Tibial nerve (tissue), 4 donors: ENCODE measurements at regions not wholly inside any gene's neighbourhood (a gene's known extent, or its start where the extent isn't known, plus 50 kb on each side); places are given as distances from the start of the nearest gene placed in this dataset.

Experiments used
- DNase-seq, 2 donors: peaks; one replicate each; pipeline ENCODE4 v3.0.0-alpha.2; 2019; ENCODE audit warnings: low spot score in 2 of 2
- H3K27ac ChIP-seq, 4 donors: fragments of 200-600 bp; sonication (generic) in 3 of 4; one replicate each; pipeline ENCODE4 v1.5.1; 2017 to 2019; ENCODE audit warnings: mild to moderate bottlenecking in 1 of 4
- H3K27me3 ChIP-seq, 2 donors: fragments of 200-600 bp; sonication (generic) in 1 of 2; one replicate each; pipeline versions ENCODE4 v1.5.1 to v1.6.0; 2017 to 2019
- H3K36me3 ChIP-seq, 3 donors: fragments of 200-600 bp; sonication (generic); one replicate each; pipeline ENCODE4 v1.5.1; 2018 to 2019
- H3K4me1 ChIP-seq, 4 donors: fragments of 200-600 bp; sonication (generic) in 3 of 4; one replicate each; pipeline ENCODE4 v1.5.1; 2017 to 2019
- H3K4me3 ChIP-seq, 4 donors: fragments of 200-600 bp; sonication (generic) in 3 of 4; one replicate each; pipeline ENCODE4 v1.5.1; 2017 to 2019; ENCODE audit warnings: mild to moderate bottlenecking in 1 of 4, moderate library complexity in 1 of 4
- H3K9me3 ChIP-seq, 4 donors: fragments of 200-600 bp; sonication (generic) in 3 of 4; one replicate each; pipeline ENCODE4 v1.5.1; 2017 to 2019
- EP300 ChIP-seq, 2 donors: sonication (generic); formaldehyde crosslinking; IDR thresholded peaks; one replicate each; pipeline ENCODE4 v1.6.1; 2017; ENCODE audit warnings: antibody characterized with exemption in 2 of 2, mild to moderate bottlenecking in 1 of 2
- POLR2A ChIP-seq, 2 donors: fragments of 450-650 bp; IDR thresholded peaks; one replicate each; pipeline ENCODE4 v1.6.1; 2017; ENCODE audit warnings: antibody characterized with exemption in 2 of 2, mild to moderate bottlenecking in 2 of 2, moderate library complexity in 2 of 2
- WGBS, 2 donors: methylation state at CpG; one replicate each; pipeline ENCODE4 v1.1.5; 2018; 5-methylcytosine and 5-hydroxymethylcytosine counted together
- TF ChIP-seq, protein P1 (sequence below), 5 experiments: fragments of 200-600 bp in 3 of 5; fragments of 450-650 bp in 2 of 5; sonication (generic) in 3 of 5; IDR thresholded peaks; one replicate each; pipeline ENCODE4 v1.5.1; 2016 to 2019; ENCODE audit warnings: antibody characterized with exemption in 5 of 5, mild to moderate bottlenecking in 3 of 5, moderate library complexity in 2 of 5

GRCh38 chr1:229116114-229116513, 154.8 kb upstream of the RAB4A start:
- H3K4me1 ChIP-seq: peaks cover 0 to 9% (median 0%) of the 10 kb centered on the region in 4 donors
- 91% methylated on average over 16 of the region's 16 CpGs for WGBS, 2 donors

GRCh38 chr1:229117664-229118300, 153.1 kb upstream of the RAB4A start:
- Histone ChIP-seq H3K9me3 (no peaks in the 10 kb centered on the region), H3K27ac (no peak overlapping the region), H3K4me1 (peaks cover 0 to 9% (median 0%) of the 10 kb centered on the region in 4 donors), H3K27me3 (no peaks in the 10 kb centered on the region), H3K36me3 (no peaks in the 10 kb centered on the region), H3K4me3 (no peak overlapping the region)
- DNase-seq: peak in 1 of 2 donors; percentile 46
- WGBS, 2 donors: 46 to 72% methylated on average over 14 of the region's 14 CpGs
- TF ChIP-seq EP300 (IDR thresholded peaks at IDR 0.05): no peak
- no peak for TF ChIP-seq POLR2A (IDR thresholded peaks at IDR 0.05)
- TF ChIP-seq, protein P1, sequence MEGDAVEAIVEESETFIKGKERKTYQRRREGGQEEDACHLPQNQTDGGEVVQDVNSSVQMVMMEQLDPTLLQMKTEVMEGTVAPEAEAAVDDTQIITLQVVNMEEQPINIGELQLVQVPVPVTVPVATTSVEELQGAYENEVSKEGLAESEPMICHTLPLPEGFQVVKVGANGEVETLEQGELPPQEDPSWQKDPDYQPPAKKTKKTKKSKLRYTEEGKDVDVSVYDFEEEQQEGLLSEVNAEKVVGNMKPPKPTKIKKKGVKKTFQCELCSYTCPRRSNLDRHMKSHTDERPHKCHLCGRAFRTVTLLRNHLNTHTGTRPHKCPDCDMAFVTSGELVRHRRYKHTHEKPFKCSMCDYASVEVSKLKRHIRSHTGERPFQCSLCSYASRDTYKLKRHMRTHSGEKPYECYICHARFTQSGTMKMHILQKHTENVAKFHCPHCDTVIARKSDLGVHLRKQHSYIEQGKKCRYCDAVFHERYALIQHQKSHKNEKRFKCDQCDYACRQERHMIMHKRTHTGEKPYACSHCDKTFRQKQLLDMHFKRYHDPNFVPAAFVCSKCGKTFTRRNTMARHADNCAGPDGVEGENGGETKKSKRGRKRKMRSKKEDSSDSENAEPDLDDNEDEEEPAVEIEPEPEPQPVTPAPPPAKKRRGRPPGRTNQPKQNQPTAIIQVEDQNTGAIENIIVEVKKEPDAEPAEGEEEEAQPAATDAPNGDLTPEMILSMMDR (IDR thresholded peaks at IDR 0.05): no peak

More at GRCh38 chr1:229116114-229116513, 154.8 kb upstream of the RAB4A start:
- H3K9me3 ChIP-seq: no peaks in the 10 kb centered on the region
- no peaks in the 10 kb centered on the region for H3K27me3 ChIP-seq
- no peak for TF ChIP-seq EP300 (IDR thresholded peaks at IDR 0.05)
- TF ChIP-seq, protein P1 (IDR thresholded peaks at IDR 0.05): no peak
- DNase-seq: no peak
- H3K4me3 ChIP-seq: no peak overlapping the region
- no peaks in the 10 kb centered on the region for H3K36me3 ChIP-seq
- H3K27ac ChIP-seq: no peak overlapping the region

DNA sequence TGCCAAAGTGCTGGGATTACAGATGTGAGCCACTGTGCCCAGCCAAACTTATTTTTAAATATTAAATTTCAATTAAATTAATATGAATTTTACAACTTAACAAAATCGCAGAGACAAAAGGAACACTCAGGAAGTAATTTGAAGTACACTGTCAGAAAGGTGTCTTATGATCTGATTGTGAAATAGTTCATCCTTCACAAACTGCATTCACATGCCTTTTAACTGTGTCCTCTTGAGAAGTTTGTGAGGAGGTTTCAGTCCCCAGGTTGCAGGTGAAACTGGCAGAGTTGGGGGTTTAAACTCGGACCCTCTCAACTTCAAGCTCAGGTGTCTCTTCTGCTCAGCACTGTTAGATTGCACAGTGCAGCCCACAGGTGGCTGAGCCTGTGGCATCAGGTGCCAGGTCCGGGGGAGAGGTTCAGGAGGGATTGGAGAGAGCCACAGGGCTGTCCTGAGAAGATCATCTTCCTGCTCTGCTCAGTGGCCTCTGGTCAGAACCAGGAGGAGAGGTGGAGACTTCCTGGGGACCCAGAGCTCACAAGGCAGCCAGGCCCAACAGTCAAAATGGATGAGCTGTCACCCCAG, 152.3 kb upstream of the RAB4A start:
- Histone ChIP-seq H3K4me1 (peaks cover 0 to 9% (median 0%) of the 10 kb centered on the region in 4 donors), H3K4me3 (no peak overlapping the region), H3K27me3 (no peaks in the 10 kb centered on the region), H3K36me3 (no peaks in the 10 kb centered on the region), H3K27ac (no peak overlapping the region), H3K9me3 (no peaks in the 10 kb centered on the region)
- no peak for DNase-seq
- WGBS, 2 donors: 92 to 94% methylated on average over 3 of the region's 3 CpGs
- TF ChIP-seq POLR2A (IDR thresholded peaks at IDR 0.05) (no peak), EP300 (IDR thresholded peaks at IDR 0.05) (no peak)
- TF ChIP-seq, protein P1 (IDR thresholded peaks at IDR 0.05): no peak

- no peaks in the 10 kb centered on the region for H3K27me3 ChIP-seq
- H3K27ac ChIP-seq: no peak overlapping the region
- DNase-seq: no peak
- H3K4me3 ChIP-seq: no peak overlapping the region
- no peaks in the 10 kb centered on the region for H3K36me3 ChIP-seq
- TF ChIP-seq POLR2A (IDR thresholded peaks at IDR 0.05): no peak
- H3K9me3 ChIP-seq: no peaks in the 10 kb centered on the region
- peaks cover 0 to 9% (median 0%) of the 10 kb centered on the region in 4 donors for H3K4me1 ChIP-seq
- 92 to 93% methylated on average over 6 of the region's 6 CpGs for WGBS, 2 donors
Measured at GRCh38 chr1:229119161-229119560, 151.8 kb upstream of the RAB4A start.

- no peaks in the 10 kb centered on the region for H3K36me3 ChIP-seq
- peaks cover 0 to 9% (median 0%) of the 10 kb centered on the region in 4 donors for H3K4me1 ChIP-seq
- 81 to 85% methylated on average over 8 of the region's 8 CpGs for WGBS, 2 donors
- no peak overlapping the region for H3K27ac ChIP-seq
- DNase-seq: no peak
- H3K27me3 ChIP-seq: no peaks in the 10 kb centered on the region
- no peaks in the 10 kb centered on the region for H3K9me3 ChIP-seq
- no peak for TF ChIP-seq POLR2A (IDR thresholded peaks at IDR 0.05)
- TF ChIP-seq, protein P1 (IDR thresholded peaks at IDR 0.05): no peak
- TF ChIP-seq EP300 (IDR thresholded peaks at IDR 0.05): no peak
- H3K4me3 ChIP-seq: no peak overlapping the region
Measured at GRCh38 chr1:229119876-229120275, 151.0 kb upstream of the RAB4A start.
